ENCODE measurements at regions not wholly inside any gene's neighbourhood (a gene's known extent, or its start where the extent isn't known, plus 50 kb on each side); places are given as distances from the start of the nearest gene placed in this dataset.
"Not testable (repeated sequence)": the region's sequence is repeated elsewhere in the genome, so short reads cannot be mapped to it uniquely, and the experiment has no call there.

DNA sequence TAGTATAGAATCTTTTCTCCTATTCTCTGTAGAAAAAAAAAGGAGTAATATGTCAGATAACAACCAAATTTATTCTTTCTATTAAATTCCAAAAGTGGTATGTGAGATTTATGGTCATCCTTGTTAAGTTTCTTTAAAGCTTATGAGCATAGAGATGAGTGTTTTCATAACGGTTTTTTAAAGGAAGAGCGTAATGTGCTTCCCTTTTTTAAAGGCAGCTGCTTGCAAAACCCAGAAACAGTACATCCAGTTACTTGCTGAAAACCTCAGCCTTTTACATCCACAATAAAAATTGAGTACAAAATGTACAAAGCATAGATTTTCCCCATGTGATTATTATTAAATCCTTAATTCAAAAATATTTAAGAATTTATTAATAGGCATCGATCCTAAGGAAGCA lies 53.6 kb upstream of the CD163 start:
- Histone ChIP-seq H3K9ac (peak overlapping the region in 5 of 11 experiments; percentile 6 to 91 (median 81); a peak in 9 of 22 replicates), H3K27me3 (no peaks in the 10 kb centered on the region), H4K20me1 (no peaks in the 10 kb centered on the region), H3K4me1 (peaks cover 11 to 52% (median 20%) of the 10 kb centered on the region in 10 experiments; a peak in 19 of 20 replicates), H3K36me3 (no peaks in the 10 kb centered on the region), H3K4me2 (peak overlapping the region in 8 of 11 experiments; percentile 41 to 83 (median 70); a peak in 12 of 22 replicates), H3K9me3 (replicated peaks in 1 of 11) (peaks cover 0 to 21% (median 0%) of the 10 kb centered on the region in 11 experiments; a peak in 5 of 22 replicates), H3K4me3 (no peak overlapping the region), H3K27ac (peak overlapping the region in 9 of 11 experiments; percentile 31 to 99 (median 80); a peak in 17 of 22 replicates)
- TF ChIP-seq Cebpa-rat (IDR thresholded peaks at IDR 0.05): no peak

- Histone ChIP-seq H3K4me1 (peaks cover 11 to 52% (median 20%) of the 10 kb centered on the region in 10 experiments; a peak in 19 of 20 replicates), H3K27ac (peak overlapping the region in 9 of 11 experiments; percentile 31 to 99 (median 80); a peak in 18 of 22 replicates), H3K9ac (peak overlapping the region in 6 of 11 experiments; percentile 34 to 91 (median 76); a peak in 11 of 22 replicates), H3K27me3 (no peaks in the 10 kb centered on the region), H3K9me3 (replicated peaks in 1 of 11) (peaks cover 0 to 24% (median 7%) of the 10 kb centered on the region in 11 experiments; a peak in 18 of 22 replicates), H4K20me1 (no peaks in the 10 kb centered on the region), H3K36me3 (no peaks in the 10 kb centered on the region), H3K4me3 (no peak overlapping the region; a peak in 1 of 20 replicates), H3K4me2 (peak overlapping the region; percentile 16 to 83 (median 65); a peak in 20 of 22 replicates)
- TF ChIP-seq Cebpa-rat (IDR thresholded peaks at IDR 0.05): no peak
Measured at GRCh38 chr12:7555752-7556151, 52.2 kb upstream of the CD163 start.

- not testable (repeated sequence) for H3K4me3 ChIP-seq, H4K20me1 ChIP-seq, H3K4me2 ChIP-seq, H3K36me3 ChIP-seq, H3K27me3 ChIP-seq
- H3K27ac ChIP-seq: peak overlapping the region in 5 of 11 experiments; percentile 80 to 99 (median 96); a peak in 8 of 22 replicates
- H3K9me3 ChIP-seq (replicated peaks in 1 of 11): peaks cover 6 to 24% (median 14%) of the 10 kb centered on the region in 11 experiments; a peak in 21 of 22 replicates
- H3K4me1 ChIP-seq: peaks cover 11 to 46% (median 20%) of the 10 kb centered on the region in 10 experiments; a peak in 19 of 20 replicates
- H3K9ac ChIP-seq: peak overlapping the region in 2 of 11 experiments; percentile 81 to 82; a peak in 1 of 22 replicates
Measured at GRCh38 chr12:7554831-7555230, 51.3 kb upstream of the CD163 start.
